HEK293 (cell line): ENCODE measurements at regions not wholly inside any gene's neighbourhood (a gene's known extent, or its start where the extent isn't known, plus 50 kb on each side); places are given as distances from the start of the nearest gene placed in this dataset.

ENCODE experiments used
- CTCF ChIA-PET: fragments of 350-600 bp; formaldehyde crosslinking; extraction: SDS; loops from one replicate; lab custom pipeline; 2021; ENCODE audit warnings: antibody characterized with exemption; lab: Yijun Ruan, JAX
- POLR2A ChIA-PET: fragments of 300-600 bp; formaldehyde crosslinking; extraction: SDS; loops from one replicate; lab custom pipeline; 2020; ENCODE audit warnings: antibody characterized with exemption, inconsistent platforms; lab: Yijun Ruan, JAX
- H3K27ac ChIP-seq: fragments of 200-500 bp; sonication (Bioruptor generic); 2 replicates; pipeline ENCODE4 v1.5.1; 2014; ENCODE audit warnings: low read depth, low read length, control low read depth, inconsistent platforms; ENCODE audit errors: extremely low read depth
- H3K36me3 ChIP-seq, 2 experiments: fragments of 200-500 bp in 1 of 2; sonication (Bioruptor generic) in 1 of 2; 1 replicate in 1 of 2; 2 replicates in 1 of 2; pipeline ENCODE4 v1.5.1; 2014 to 2017; ENCODE audit warnings: inconsistent platforms in 2 of 2, low read length in 2 of 2; ENCODE audit not compliant: control insufficient read depth in 2 of 2, insufficient read depth in 1 of 2
- H3K4me1 ChIP-seq: fragments of 200-500 bp; sonication (Bioruptor generic); 2 replicates; pipeline ENCODE4 v1.5.1; 2014; ENCODE audit warnings: mild to moderate bottlenecking, low read length, inconsistent platforms; ENCODE audit not compliant: control insufficient read depth, insufficient read depth
- H3K4me3 ChIP-seq: 2 replicates; pipeline ENCODE4 v1.5.1; 2011; ENCODE audit warnings: low read depth, mild to moderate bottlenecking, control low read depth, low read length, moderate library complexity
- H3K9me3 ChIP-seq: fragments of 200-500 bp; sonication (Bioruptor generic); 2 replicates; pipeline ENCODE4 v1.5.1; 2014; ENCODE audit warnings: low read depth, low read length, inconsistent platforms; ENCODE audit not compliant: control insufficient read depth, insufficient read depth
- HOXC10 ChIP-seq: sonication (generic); formaldehyde crosslinking; IDR thresholded peaks from 2 replicates; pipeline ENCODE4 v1.8.1; 2023; ENCODE audit warnings: mild to moderate bottlenecking, missing genetic modification reagents
- KLF10 ChIP-seq: fragments of 450-650 bp; IDR thresholded peaks from 2 replicates; pipeline ENCODE4 v1.5.1; 2018; ENCODE audit warnings: missing biosample characterization, mild to moderate bottlenecking, missing genetic modification characterization
- SCRT1 ChIP-seq: fragments of 450-650 bp; formaldehyde crosslinking; IDR thresholded peaks from 2 replicates; pipeline ENCODE4 v1.5.1; 2016; ENCODE audit warnings: missing biosample characterization, missing genetic modification characterization, borderline replicate concordance
- SCRT2 ChIP-seq: fragments of 450-650 bp; formaldehyde crosslinking; IDR thresholded peaks from 2 replicates; pipeline ENCODE4 v1.5.1; 2016; ENCODE audit warnings: missing biosample characterization, missing genetic modification characterization
- ZBTB6 ChIP-seq: fragments of 450-650 bp; formaldehyde crosslinking; IDR thresholded peaks from 2 replicates; pipeline ENCODE4 v1.5.1; 2017; ENCODE audit warnings: missing biosample characterization, missing genetic modification characterization
- ZBTB8A ChIP-seq: fragments of 450-650 bp; formaldehyde crosslinking; IDR thresholded peaks from 2 replicates; pipeline ENCODE4 v1.5.1; 2016; ENCODE audit warnings: missing biosample characterization, missing genetic modification characterization
- ZFP41 ChIP-seq: fragments of 450-650 bp; formaldehyde crosslinking; IDR thresholded peaks from 2 replicates; pipeline ENCODE4 v1.5.1; 2016; ENCODE audit warnings: missing biosample characterization, missing genetic modification characterization, borderline replicate concordance
- ZNF184 ChIP-seq: fragments of 450-650 bp; IDR thresholded peaks from 2 replicates; pipeline ENCODE4 v1.5.1; 2018; ENCODE audit warnings: missing biosample characterization, mild to moderate bottlenecking, missing genetic modification characterization
- ZNF239 ChIP-seq: fragments of 450-650 bp; formaldehyde crosslinking; IDR thresholded peaks from 2 replicates; pipeline ENCODE4 v1.5.1; 2016; ENCODE audit warnings: missing biosample characterization, missing genetic modification characterization
- ZNF24 ChIP-seq: fragments of 450-650 bp; formaldehyde crosslinking; IDR thresholded peaks from 2 replicates; pipeline ENCODE4 v1.5.1; 2016; ENCODE audit warnings: missing biosample characterization, missing genetic modification characterization
- ZNF266 ChIP-seq: fragments of 450-650 bp; formaldehyde crosslinking; IDR thresholded peaks from 2 replicates; pipeline ENCODE4 v1.5.1; 2016; ENCODE audit warnings: missing biosample characterization, missing genetic modification characterization, low read depth
- ZNF302 ChIP-seq: fragments of 450-650 bp; formaldehyde crosslinking; IDR thresholded peaks from 2 replicates; pipeline ENCODE4 v1.5.1; 2016; ENCODE audit warnings: missing biosample characterization, missing genetic modification characterization, low read depth
- ZNF324 ChIP-seq: fragments of 450-650 bp; formaldehyde crosslinking; IDR thresholded peaks from 2 replicates; pipeline ENCODE4 v1.5.1; 2016; ENCODE audit warnings: missing biosample characterization, missing genetic modification characterization
- ZNF350 ChIP-seq: fragments of 450-650 bp; formaldehyde crosslinking; IDR thresholded peaks from 2 replicates; pipeline ENCODE4 v1.5.0; 2017; ENCODE audit warnings: missing biosample characterization, mild to moderate bottlenecking, missing genetic modification characterization
- ZNF391 ChIP-seq: fragments of 450-650 bp; formaldehyde crosslinking; IDR thresholded peaks from 2 replicates; pipeline ENCODE4 v1.5.1; 2016; ENCODE audit warnings: low read depth, missing biosample characterization, missing genetic modification characterization, borderline replicate concordance
- ZNF404 ChIP-seq: fragments of 450-650 bp; formaldehyde crosslinking; IDR thresholded peaks from 2 replicates; pipeline ENCODE4 v1.5.1; 2017; ENCODE audit warnings: missing biosample characterization, missing genetic modification characterization
- ZNF416 ChIP-seq: fragments of 450-650 bp; formaldehyde crosslinking; IDR thresholded peaks from 2 replicates; pipeline ENCODE4 v1.5.1; 2016; ENCODE audit warnings: missing biosample characterization, missing genetic modification characterization
- ZNF449 ChIP-seq: fragments of 450-650 bp; formaldehyde crosslinking; IDR thresholded peaks from 2 replicates; pipeline ENCODE4 v1.5.1; 2017; ENCODE audit warnings: missing biosample characterization, mild to moderate bottlenecking, missing genetic modification characterization, moderate library complexity
- ZNF560 ChIP-seq: fragments of 450-650 bp; formaldehyde crosslinking; IDR thresholded peaks from 2 replicates; pipeline ENCODE4 v1.5.1; 2017; ENCODE audit warnings: missing biosample characterization, missing genetic modification characterization, borderline replicate concordance
- ZNF626 ChIP-seq: fragments of 450-650 bp; sonication (Bioruptor Pico); formaldehyde crosslinking; IDR thresholded peaks from 2 replicates; pipeline ENCODE4 v1.5.1; 2018; ENCODE audit warnings: missing biosample characterization, missing genetic modification characterization, inconsistent platforms
- ZNF664 ChIP-seq: fragments of 450-650 bp; formaldehyde crosslinking; IDR thresholded peaks from 2 replicates; pipeline ENCODE4 v1.5.1; 2016; ENCODE audit warnings: missing biosample characterization, missing genetic modification characterization
- ZNF701 ChIP-seq: fragments of 450-650 bp; formaldehyde crosslinking; IDR thresholded peaks from 2 replicates; pipeline ENCODE4 v1.5.1; 2016; ENCODE audit warnings: missing biosample characterization, missing genetic modification characterization
- ZNF747 ChIP-seq: fragments of 450-650 bp; formaldehyde crosslinking; IDR thresholded peaks from 2 replicates; pipeline ENCODE4 v1.5.1; 2016; ENCODE audit warnings: missing biosample characterization, missing genetic modification characterization
- ZNF785 ChIP-seq: fragments of 450-650 bp; formaldehyde crosslinking; IDR thresholded peaks from 2 replicates; pipeline ENCODE4 v1.5.1; 2016; ENCODE audit warnings: missing biosample characterization, missing genetic modification characterization
- TF ChIP-seq, protein P1 (sequence below): fragments of 450-650 bp; formaldehyde crosslinking; IDR thresholded peaks from 2 replicates; pipeline ENCODE4 v1.5.1; 2016; ENCODE audit warnings: missing biosample characterization, missing genetic modification characterization

- POLR2A ChIA-PET = no interaction called here
- TF ChIP-seq SCRT2 (tag by site-specific recombination) (peak; percentile 78), ZNF24 (tag by site-specific recombination) (no peak), ZNF239 (tag by site-specific recombination) (no peak), SCRT1 (tag by site-specific recombination) (0 out of 2 replicates have a peak, but pooled peaks have one; percentile 58)
- TF ChIP-seq, all 188 proteins: peak for 2
- H3K4me1 ChIP-seq = no peaks in the 10 kb centered on the region
- CTCF ChIA-PET = no interaction called here
- no peaks in the 10 kb centered on the region for H3K36me3 ChIP-seq
- H3K9me3 ChIP-seq = no peaks in the 10 kb centered on the region
- no peak overlapping the region for H3K4me3 ChIP-seq
- H3K27ac ChIP-seq = no peak overlapping the region
Observed at GRCh38 chr11:115684135-115684534, 179.9 kb upstream of the CADM1 start.

DNA sequence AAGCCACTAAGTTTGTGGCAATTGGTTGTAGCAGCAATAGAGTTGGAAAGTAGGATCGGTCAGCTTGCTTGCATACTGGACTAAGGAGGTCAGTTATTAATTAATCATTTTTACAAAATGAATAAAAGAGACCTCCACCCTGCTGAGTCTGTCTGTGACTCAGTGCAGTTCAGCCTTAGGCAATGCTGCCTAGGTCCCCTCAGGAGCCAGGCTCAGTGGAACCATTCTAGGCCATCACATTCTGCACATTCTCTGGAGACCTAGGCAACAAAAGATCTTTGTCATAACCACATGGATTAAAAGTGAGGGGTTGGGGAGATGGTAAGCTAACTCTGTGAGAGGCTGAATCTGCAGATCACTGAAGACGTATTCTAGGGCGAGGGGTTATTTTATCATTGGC, 178.7 kb upstream of the CADM1 start:
- no peak overlapping the region for H3K27ac ChIP-seq
- CTCF ChIA-PET = interaction anchor here (0.5 to 0.6 kb wide), 3 partner anchors 27 to 534 kb away, joined by 3 read pairs; no protein-coding TSS in a partner anchor
- TF ChIP-seq, protein P1, sequence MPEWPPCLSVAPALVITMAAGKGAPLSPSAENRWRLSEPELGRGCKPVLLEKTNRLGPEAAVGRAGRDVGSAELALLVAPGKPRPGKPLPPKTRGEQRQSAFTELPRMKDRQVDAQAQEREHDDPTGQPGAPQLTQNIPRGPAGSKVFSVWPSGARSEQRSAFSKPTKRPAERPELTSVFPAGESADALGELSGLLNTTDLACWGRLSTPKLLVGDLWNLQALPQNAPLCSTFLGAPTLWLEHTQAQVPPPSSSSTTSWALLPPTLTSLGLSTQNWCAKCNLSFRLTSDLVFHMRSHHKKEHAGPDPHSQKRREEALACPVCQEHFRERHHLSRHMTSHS = no peak
- TF ChIP-seq ZNF416 (tag by site-specific recombination) (no peak), KLF10 (no peak), ZBTB6 (tag by site-specific recombination) (no peak), ZNF350 (tag by site-specific recombination) (no peak)
- TF ChIP-seq, all 188 proteins: peak for 0
- H3K36me3 ChIP-seq = no peaks in the 10 kb centered on the region
- no peaks in the 10 kb centered on the region for H3K4me1 ChIP-seq
- H3K9me3 ChIP-seq = no peaks in the 10 kb centered on the region
- no peak overlapping the region for H3K4me3 ChIP-seq
- POLR2A ChIA-PET = no interaction called here

DNA sequence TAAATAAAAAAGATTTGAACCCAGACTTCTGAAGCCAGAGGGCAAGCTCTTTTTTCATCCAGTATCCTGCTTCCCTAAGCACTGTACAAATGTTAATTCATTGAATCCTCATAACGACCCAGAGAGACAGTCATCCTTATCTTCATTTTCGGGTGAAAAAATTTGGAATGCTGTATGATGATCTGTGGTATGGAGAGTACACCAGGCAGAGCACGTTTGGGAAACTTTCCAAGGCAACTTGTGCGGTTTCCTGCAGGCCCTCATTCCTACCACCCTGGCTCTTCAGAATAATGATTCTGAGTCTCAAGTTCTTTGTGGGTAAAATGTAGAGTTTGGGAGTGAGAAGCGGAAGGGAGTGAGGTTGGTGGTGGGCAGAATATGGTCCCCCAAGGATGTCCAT, 177.9 kb upstream of the CADM1 start:
- H3K36me3 ChIP-seq = no peaks in the 10 kb centered on the region
- H3K4me1 ChIP-seq = no peaks in the 10 kb centered on the region
- POLR2A ChIA-PET = no interaction called here
- TF ChIP-seq ZNF664 (tag by site-specific recombination) (no peak), ZFP41 (tag by site-specific recombination) (no peak), ZNF302 (tag by site-specific recombination) (no peak), ZNF324 (tag by site-specific recombination) (no peak), ZBTB8A (tag by site-specific recombination) (no peak), HOXC10 (CRISPR knock-in tag) (no peak), ZNF701 (tag by site-specific recombination) (no peak)
- H3K27ac ChIP-seq = no peak overlapping the region
- no peaks in the 10 kb centered on the region for H3K9me3 ChIP-seq
- CTCF ChIA-PET = interaction anchor here (0.6 kb wide), 1 partner anchor 535 kb away, joined by 3 read pairs; no protein-coding TSS in a partner anchor
- no peak overlapping the region for H3K4me3 ChIP-seq

- Histone ChIP-seq H3K27ac (no peak overlapping the region), H3K9me3 (no peaks in the 10 kb centered on the region), H3K36me3 (no peaks in the 10 kb centered on the region), H3K4me3 (no peak overlapping the region), H3K4me1 (no peaks in the 10 kb centered on the region)
- POLR2A ChIA-PET = no interaction called here
- CTCF ChIA-PET = interaction anchor here (0.5 to 1.6 kb wide), 14 partner anchors 9 to 810 kb away, joined by 3 to 6 read pairs (median 3); no protein-coding TSS in a partner anchor
- no peak for TF ChIP-seq ZNF404
- TF ChIP-seq ZNF449 = no peak
- TF ChIP-seq ZNF560 (tag by site-specific recombination) = no peak
- no peak for TF ChIP-seq KLF10
- no peak for TF ChIP-seq ZNF391 (tag by site-specific recombination)
- no peak for TF ChIP-seq ZNF747
- TF ChIP-seq ZNF626 = no peak
- no peak for TF ChIP-seq ZNF184 (tag by site-specific recombination)
- TF ChIP-seq ZNF266 (tag by site-specific recombination) = no peak
- TF ChIP-seq ZNF785 (tag by site-specific recombination) = no peak
Observed at GRCh38 chr11:115679945-115680344, 175.7 kb upstream of the CADM1 start.
